ENCODE measurements at regions not wholly inside any gene's neighbourhood (a gene's known extent, or its start where the extent isn't known, plus 50 kb on each side); places are given as distances from the start of the nearest gene placed in this dataset.

GRCh38 chr2:18154812-18155211 lies 276.3 kb downstream of the KCNS3 start:
- no peaks in the 10 kb centered on the region for H3K9me2 ChIP-seq (replicated peaks; ENCODE audit: insufficient read depth, low read length)
- no peaks in the 10 kb centered on the region for H3K27me3 ChIP-seq (ENCODE audit: low read length)
- H3K27ac ChIP-seq (ENCODE audit: low read depth, low read length) = no peak overlapping the region
- TF ChIP-seq EZH2phosphoT487 (conservative IDR thresholded peaks at IDR 0.05; ENCODE audit: low read length) = no peak
- no peak for TF ChIP-seq CTCF (IDR thresholded peaks at IDR 0.05; ENCODE audit: insufficient read depth, low read length, poor library complexity, severe bottlenecking)
- H3K4me3 ChIP-seq (ENCODE audit: insufficient read depth, low read length, poor library complexity, severe bottlenecking) = no peak overlapping the region
- no peak overlapping the region for H3K9ac ChIP-seq (ENCODE audit: low read length)
- no peaks in the 10 kb centered on the region for H3K79me2 ChIP-seq (ENCODE audit: insufficient read depth, low read length)
- no peaks in the 10 kb centered on the region for H3K36me3 ChIP-seq (ENCODE audit: low read length)
- no peak overlapping the region for H2AFZ ChIP-seq (ENCODE audit: low read depth, low read length, severe bottlenecking)
- H3K4me2 ChIP-seq (ENCODE audit: low read depth, low read length, poor library complexity, severe bottlenecking) = no peak overlapping the region
- H3F3A ChIP-seq (ENCODE audit: insufficient read depth) = no peaks in the 10 kb centered on the region
- no peaks in the 10 kb centered on the region for H4K20me1 ChIP-seq (ENCODE audit: low read depth, low read length)
- no peaks in the 10 kb centered on the region for H3K9me3 ChIP-seq (ENCODE audit: insufficient read depth, low read length)

- Histone ChIP-seq H3K27me3 (ENCODE audit: low read length) (no peaks in the 10 kb centered on the region), H3K79me2 (ENCODE audit: insufficient read depth, low read length) (no peaks in the 10 kb centered on the region), H3K36me3 (ENCODE audit: low read length) (no peaks in the 10 kb centered on the region), H3K9ac (ENCODE audit: low read length) (no peak overlapping the region), H3F3A (ENCODE audit: insufficient read depth) (no peaks in the 10 kb centered on the region), H3K27ac (ENCODE audit: low read depth, low read length) (no peak overlapping the region), H4K20me1 (ENCODE audit: low read depth, low read length) (no peaks in the 10 kb centered on the region), H3K4me2 (ENCODE audit: low read depth, low read length, poor library complexity, severe bottlenecking) (no peak overlapping the region), H3K4me3 (ENCODE audit: insufficient read depth, low read length, poor library complexity, severe bottlenecking) (no peak overlapping the region), H3K9me3 (ENCODE audit: insufficient read depth, low read length) (no peaks in the 10 kb centered on the region), H2AFZ (ENCODE audit: low read depth, low read length, severe bottlenecking) (no peak overlapping the region), H3K9me2 (replicated peaks; ENCODE audit: insufficient read depth, low read length) (no peaks in the 10 kb centered on the region)
- TF ChIP-seq EZH2phosphoT487 (conservative IDR thresholded peaks at IDR 0.05; ENCODE audit: low read length) (no peak), CTCF (IDR thresholded peaks at IDR 0.05; ENCODE audit: insufficient read depth, low read length, poor library complexity, severe bottlenecking) (no peak)
These were observed 275.8 kb downstream of the KCNS3 start for GRCh38 chr2:18154259-18154658.

- H3K79me2 ChIP-seq (ENCODE audit: insufficient read depth, low read length) = no peaks in the 10 kb centered on the region
- H3F3A ChIP-seq (ENCODE audit: insufficient read depth) = no peaks in the 10 kb centered on the region
- H3K9me3 ChIP-seq (ENCODE audit: insufficient read depth, low read length) = no peaks in the 10 kb centered on the region
- no peak for TF ChIP-seq EZH2phosphoT487 (conservative IDR thresholded peaks at IDR 0.05; ENCODE audit: low read length)
- TF ChIP-seq CTCF (IDR thresholded peaks at IDR 0.05; ENCODE audit: insufficient read depth, low read length, poor library complexity, severe bottlenecking) = no peak
- no peak overlapping the region for H3K4me3 ChIP-seq (ENCODE audit: insufficient read depth, low read length, poor library complexity, severe bottlenecking)
- H3K9me2 ChIP-seq (replicated peaks; ENCODE audit: insufficient read depth, low read length) = no peaks in the 10 kb centered on the region
- no peak overlapping the region for H2AFZ ChIP-seq (ENCODE audit: low read depth, low read length, severe bottlenecking)
- H3K27ac ChIP-seq (ENCODE audit: low read depth, low read length) = no peak overlapping the region
- no peak overlapping the region for H3K4me2 ChIP-seq (ENCODE audit: low read depth, low read length, poor library complexity, severe bottlenecking)
- no peaks in the 10 kb centered on the region for H3K36me3 ChIP-seq (ENCODE audit: low read length)
- no peaks in the 10 kb centered on the region for H4K20me1 ChIP-seq (ENCODE audit: low read depth, low read length)
- no peaks in the 10 kb centered on the region for H3K27me3 ChIP-seq (ENCODE audit: low read length)
- no peak overlapping the region for H3K9ac ChIP-seq (ENCODE audit: low read length)
These were observed 275.3 kb downstream of the KCNS3 start for GRCh38 chr2:18153741-18154140.
